Breast epithelium (tissue), 3 donors: ENCODE measurements at regions not wholly inside any gene's neighbourhood (a gene's known extent, or its start where the extent isn't known, plus 50 kb on each side); places are given as distances from the start of the nearest gene placed in this dataset.

Experiments used
- POLR2AphosphoS5 ChIP-seq, 3 donors: sonication (generic); formaldehyde crosslinking; IDR thresholded peaks; one replicate each; pipeline ENCODE4 v1.6.1; 2017; ENCODE audit warnings: antibody characterized with exemption in 3 of 3
- TF ChIP-seq, protein P1 (sequence below), 3 donors: fragments of 450-650 bp; IDR thresholded peaks; one replicate each; pipeline ENCODE4 v1.5.1; 2016 to 2017; ENCODE audit warnings: antibody characterized with exemption in 3 of 3, mild to moderate bottlenecking in 3 of 3, moderate library complexity in 3 of 3

DNA sequence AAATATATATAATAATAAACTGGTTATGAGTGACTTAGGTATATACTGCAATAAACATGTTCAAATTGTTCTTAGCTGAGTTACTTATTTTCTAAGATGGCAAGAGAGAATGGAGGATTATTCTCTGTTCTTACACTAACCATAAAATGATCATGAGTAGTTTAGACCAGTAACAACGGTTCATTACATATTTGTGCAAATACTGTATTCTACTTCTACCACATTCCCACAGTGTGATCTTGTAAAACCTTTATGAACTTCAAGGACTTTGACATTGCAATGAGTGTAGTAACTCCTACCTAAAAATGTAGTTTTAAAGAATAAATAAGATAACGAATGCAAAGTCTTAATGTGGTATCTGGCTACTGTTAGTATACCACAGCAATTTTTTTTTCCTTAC, 353.7 kb upstream of the NCAM2 start:
- no peak for TF ChIP-seq POLR2AphosphoS5 (IDR thresholded peaks at IDR 0.05)
- TF ChIP-seq, protein P1, sequence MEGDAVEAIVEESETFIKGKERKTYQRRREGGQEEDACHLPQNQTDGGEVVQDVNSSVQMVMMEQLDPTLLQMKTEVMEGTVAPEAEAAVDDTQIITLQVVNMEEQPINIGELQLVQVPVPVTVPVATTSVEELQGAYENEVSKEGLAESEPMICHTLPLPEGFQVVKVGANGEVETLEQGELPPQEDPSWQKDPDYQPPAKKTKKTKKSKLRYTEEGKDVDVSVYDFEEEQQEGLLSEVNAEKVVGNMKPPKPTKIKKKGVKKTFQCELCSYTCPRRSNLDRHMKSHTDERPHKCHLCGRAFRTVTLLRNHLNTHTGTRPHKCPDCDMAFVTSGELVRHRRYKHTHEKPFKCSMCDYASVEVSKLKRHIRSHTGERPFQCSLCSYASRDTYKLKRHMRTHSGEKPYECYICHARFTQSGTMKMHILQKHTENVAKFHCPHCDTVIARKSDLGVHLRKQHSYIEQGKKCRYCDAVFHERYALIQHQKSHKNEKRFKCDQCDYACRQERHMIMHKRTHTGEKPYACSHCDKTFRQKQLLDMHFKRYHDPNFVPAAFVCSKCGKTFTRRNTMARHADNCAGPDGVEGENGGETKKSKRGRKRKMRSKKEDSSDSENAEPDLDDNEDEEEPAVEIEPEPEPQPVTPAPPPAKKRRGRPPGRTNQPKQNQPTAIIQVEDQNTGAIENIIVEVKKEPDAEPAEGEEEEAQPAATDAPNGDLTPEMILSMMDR (IDR thresholded peaks at IDR 0.05): no peak
